Common myeloid progenitor, CD34-positive (primary cell): ENCODE measurements at regions not wholly inside any gene's neighbourhood (a gene's known extent, or its start where the extent isn't known, plus 50 kb on each side); places are given as distances from the start of the nearest gene placed in this dataset.
A peak's percentile ranks its signal among the peaks of the same experiment; 100 is the strongest.

Experiments
- CTCF ChIA-PET: fragments of 350-600 bp; sonication (Branson Sonifier 250); formaldehyde crosslinking; loops from one replicate; lab custom pipeline; 2021; ENCODE audit warnings: antibody characterized with exemption; lab: Charles Lee
- POLR2A ChIA-PET: fragments of 350-600 bp; sonication (Branson Sonifier 250); formaldehyde crosslinking; loops from one replicate; lab custom pipeline; 2021; ENCODE audit warnings: antibody characterized with exemption; lab: Charles Lee
- DNase-seq, 3 donors: peaks; one replicate each; pipeline versions ENCODE4 v3.0.0 to v3.0.0-alpha.2; 2013
- H3K27ac ChIP-seq, 2 experiments: 1 replicate in 1 of 2; 2 replicates in 1 of 2; pipeline ENCODE4 v1.7.0; 2013; ENCODE audit warnings: inconsistent platforms in 2 of 2, low read length in 2 of 2, mild to moderate bottlenecking in 2 of 2, low read depth in 1 of 2, moderate library complexity in 1 of 2; ENCODE audit not compliant: severe bottlenecking in 2 of 2, insufficient read depth in 1 of 2, poor library complexity in 1 of 2
- H3K27me3 ChIP-seq, 5 experiments: replicated peaks in 2 of 5; 1 replicate in 3 of 5; 2 replicates in 2 of 5; pipeline versions ENCODE4 v1.6.1 to v1.7.0; 2013; ENCODE audit warnings: low read length in 4 of 5, mild to moderate bottlenecking in 2 of 5, moderate library complexity in 2 of 5, inconsistent platforms in 1 of 5; ENCODE audit not compliant: insufficient read depth in 5 of 5, control insufficient read depth in 4 of 5
- H3K36me3 ChIP-seq, 4 experiments: 1 replicate in 2 of 4; 2 replicates in 2 of 4; pipeline versions ENCODE4 v1.6.1 to v1.7.0; 2013; ENCODE audit warnings: low read length in 3 of 4, control low read depth in 1 of 4, mild to moderate bottlenecking in 1 of 4; ENCODE audit not compliant: control insufficient read depth in 4 of 4, insufficient read depth in 4 of 4
- H3K4me1 ChIP-seq, 4 experiments: 1 replicate in 3 of 4; 2 replicates in 1 of 4; pipeline versions ENCODE4 v1.6.1 to v1.7.1; 2013; ENCODE audit warnings: low read length in 3 of 4, mild to moderate bottlenecking in 3 of 4, control low read depth in 1 of 4, inconsistent platforms in 1 of 4, moderate library complexity in 1 of 4; ENCODE audit not compliant: control insufficient read depth in 4 of 4, insufficient read depth in 4 of 4; ENCODE audit errors: control extremely low read depth in 1 of 4
- H3K4me3 ChIP-seq, 7 experiments: 1 replicate in 4 of 7; 2 replicates in 3 of 7; pipeline versions ENCODE4 v1.5.1 to v1.7.0; 2013; ENCODE audit warnings: mild to moderate bottlenecking in 7 of 7, low read length in 6 of 7, moderate library complexity in 6 of 7, inconsistent platforms in 2 of 7, low read depth in 2 of 7, control low read depth in 1 of 7; ENCODE audit not compliant: insufficient read depth in 4 of 7, control insufficient read depth in 1 of 7; ENCODE audit errors: extremely low read depth in 1 of 7
- H3K9me3 ChIP-seq, 5 experiments: 1 replicate in 4 of 5; 2 replicates in 1 of 5; pipeline versions ENCODE4 v1.6.1 to v1.7.1; 2013; ENCODE audit warnings: low read length in 4 of 5, mild to moderate bottlenecking in 2 of 5, inconsistent platforms in 1 of 5, low read depth in 1 of 5, moderate library complexity in 1 of 5; ENCODE audit not compliant: control insufficient read depth in 4 of 5, insufficient read depth in 2 of 5; ENCODE audit errors: control extremely low read depth in 1 of 5
- WGBS: methylation state at CpG from one replicate; pipeline ENCODE4 v1.1.5; 2013; ENCODE audit not compliant: insufficient coverage; 5-methylcytosine and 5-hydroxymethylcytosine counted together

DNA sequence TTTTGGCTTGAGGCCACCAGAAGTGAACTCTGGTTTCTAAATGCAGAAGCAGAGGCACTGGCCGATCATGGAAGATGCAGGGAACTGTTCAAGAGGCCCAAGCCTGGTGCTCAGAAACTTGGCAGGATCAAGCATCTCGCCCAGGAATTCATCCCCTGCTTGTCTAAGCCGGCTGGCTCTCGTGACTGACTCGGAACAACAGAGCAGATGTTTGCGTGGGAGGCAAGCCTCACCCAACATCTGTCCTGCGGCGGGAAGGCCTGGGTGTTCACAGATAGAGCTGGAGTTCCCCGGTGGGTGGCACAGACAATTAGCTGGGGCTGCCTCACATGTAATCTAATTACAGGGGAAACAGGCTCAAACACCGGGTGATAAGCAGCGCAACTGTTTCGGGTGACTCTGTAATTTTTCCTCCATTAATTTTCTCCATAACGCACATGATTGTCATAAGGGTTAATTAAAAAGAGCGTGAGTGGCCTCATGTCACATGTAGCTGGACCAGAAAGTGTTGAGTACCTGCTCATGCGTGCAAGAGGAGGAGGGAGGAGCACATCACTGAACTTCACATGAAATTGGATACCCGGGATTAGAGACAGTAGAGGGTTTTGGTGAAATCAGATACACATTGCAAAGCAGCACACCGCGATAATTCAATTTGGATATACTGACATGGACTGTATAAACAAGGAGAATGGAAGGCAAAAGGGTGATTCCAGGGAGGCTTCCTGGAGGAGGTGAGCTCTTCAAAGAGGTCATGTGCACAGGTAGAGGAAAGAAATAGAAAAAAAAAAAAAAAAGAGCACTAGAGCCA is 180.0 kb downstream of the ETS2 start:
- ChIA-PET POLR2A (interaction anchor here (0.6 to 2.2 kb wide), 8 partner anchors 19 to 510 kb away, joined by 3 to 8 read pairs (median 4); partner anchors contain the start of gene ETS2), CTCF (interaction anchor here (0.8 to 2.3 kb wide), 7 partner anchors 8 to 132 kb away, joined by 3 to 8 read pairs (median 4); no protein-coding TSS in a partner anchor)
- Histone ChIP-seq H3K36me3 (no peaks in the 10 kb centered on the region), H3K27me3 (no peaks in the 10 kb centered on the region), H3K4me3 (peak overlapping the region in 1 of 7 experiments; percentile 37), H3K4me1 (peaks cover 38 to 97% (median 97%) of the 10 kb centered on the region in 4 experiments), H3K9me3 (no peaks in the 10 kb centered on the region), H3K27ac (peak overlapping the region; percentile 98 to 99)
- peak; percentile 98 to 100 (median 100) for DNase-seq
- WGBS = 0% methylated on average over 14 of the region's 18 CpGs

DNA sequence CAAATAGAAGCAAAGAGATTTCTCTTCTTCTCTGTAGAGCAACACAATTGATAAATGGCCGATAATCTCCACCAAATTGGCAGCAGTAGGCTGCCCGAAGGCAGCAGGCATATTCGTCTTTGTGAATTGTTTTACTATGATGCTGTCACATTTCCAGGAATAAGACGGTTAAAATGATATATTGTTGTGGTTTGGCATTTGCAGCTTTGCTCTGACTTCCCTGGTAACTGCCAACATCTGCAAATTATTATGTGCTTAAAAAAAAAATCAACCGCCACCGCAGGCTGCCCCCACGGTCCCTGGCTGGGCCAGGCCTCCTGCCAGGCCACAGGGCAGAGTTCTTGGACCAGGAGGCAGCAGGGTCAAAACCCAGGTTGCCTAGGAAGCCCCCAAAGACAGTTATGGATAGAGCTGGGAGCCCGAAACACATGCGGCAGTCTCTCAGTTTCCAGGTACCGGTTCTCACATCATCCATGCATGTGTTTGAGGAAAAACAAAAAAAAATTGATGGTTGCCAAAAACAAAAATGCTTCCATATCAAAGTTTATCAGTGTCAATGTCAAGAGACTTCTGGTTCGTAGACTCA is 179.3 kb downstream of the ETS2 start:
- peaks cover 38 to 97% (median 97%) of the 10 kb centered on the region in 4 experiments for H3K4me1 ChIP-seq
- CTCF ChIA-PET = interaction anchor here (0.6 to 2.3 kb wide), 9 partner anchors 9 to 167 kb away, joined by 3 to 8 read pairs (median 3); no protein-coding TSS in a partner anchor
- POLR2A ChIA-PET = interaction anchor here (0.6 to 2.2 kb wide), 9 partner anchors 20 to 509 kb away, joined by 3 to 8 read pairs (median 4); partner anchors contain the start of gene ETS2

DNA sequence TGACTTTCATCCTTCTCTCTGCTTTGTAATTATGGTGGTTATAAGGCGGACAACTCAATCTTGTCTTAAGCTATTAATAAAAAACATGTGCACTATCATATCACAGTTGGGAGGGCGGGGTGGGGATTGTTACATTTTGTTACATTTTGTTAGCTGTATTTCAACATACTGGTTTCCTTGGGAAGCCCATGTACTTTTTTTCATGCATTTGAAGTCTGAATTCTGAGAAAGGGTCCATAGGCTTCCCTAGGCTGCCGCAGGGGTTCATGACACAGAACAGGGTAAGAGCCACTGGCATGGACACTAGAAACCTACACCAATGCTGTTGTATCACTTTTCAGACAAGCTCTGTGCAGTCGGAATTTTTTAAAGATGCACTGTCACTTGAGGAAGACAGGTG is 178.8 kb downstream of the ETS2 start:
- Histone ChIP-seq H3K4me1 (peaks cover 38 to 97% (median 97%) of the 10 kb centered on the region in 4 experiments), H3K36me3 (no peaks in the 10 kb centered on the region), H3K4me3 (peak overlapping the region in 2 of 7 experiments; percentile 42 to 45), H3K27me3 (no peaks in the 10 kb centered on the region), H3K9me3 (no peaks in the 10 kb centered on the region), H3K27ac (peak overlapping the region; percentile 98 to 99)
- 0% methylated on average over 2 of the region's 4 CpGs for WGBS
- ChIA-PET CTCF (interaction anchor here (0.6 to 2.3 kb wide), 7 partner anchors 10 to 166 kb away, joined by 3 to 8 read pairs (median 3); no protein-coding TSS in a partner anchor), POLR2A (interaction anchor here (0.7 to 2.2 kb wide), 5 partner anchors 20 to 131 kb away, joined by 3 to 8 read pairs (median 5); no protein-coding TSS in a partner anchor)
- DNase-seq = peak in 1 of 3 donors; percentile 69

More for the DNA sequence above, 179.3 kb downstream of the ETS2 start:
- H3K36me3 ChIP-seq = no peaks in the 10 kb centered on the region
- no peaks in the 10 kb centered on the region for H3K27me3 ChIP-seq
- 0% methylated on average over 10 of the region's 11 CpGs for WGBS
- H3K27ac ChIP-seq = peak overlapping the region; percentile 98 to 99
- H3K4me3 ChIP-seq = peak overlapping the region in 2 of 7 experiments; percentile 42 to 45
- no peaks in the 10 kb centered on the region for H3K9me3 ChIP-seq
- peak; percentile 91 to 98 (median 97) for DNase-seq

DNA sequence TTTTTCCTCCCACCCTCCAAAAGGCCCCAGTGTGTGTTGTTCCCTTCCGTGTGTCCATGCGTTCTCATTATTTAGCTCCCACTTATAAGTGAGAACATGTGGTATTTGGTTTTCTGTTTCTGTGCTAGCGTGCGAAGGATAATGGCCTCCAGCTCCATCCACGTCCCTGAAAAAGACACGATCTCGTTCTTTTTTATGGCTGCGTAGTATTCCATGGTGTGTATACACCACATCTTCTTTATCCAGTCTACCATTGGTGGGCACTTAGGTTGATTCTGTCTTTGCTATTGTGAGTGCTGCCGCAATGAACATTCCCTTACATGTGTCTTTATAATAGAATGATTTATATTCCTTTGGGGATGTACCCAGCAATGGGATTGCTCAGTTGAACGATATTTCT is 177.8 kb downstream of the ETS2 start:
- Histone ChIP-seq H3K9me3 (no peaks in the 10 kb centered on the region), H3K4me1 (peaks cover 35 to 96% (median 93%) of the 10 kb centered on the region in 4 experiments), H3K27me3 (no peaks in the 10 kb centered on the region), H3K4me3 (no peak overlapping the region), H3K27ac (peak overlapping the region; percentile 98 to 99), H3K36me3 (no peaks in the 10 kb centered on the region)
- ChIA-PET CTCF (interaction anchor here (0.6 to 1.0 kb wide), 2 partner anchors 27 to 112 kb away, joined by 3 read pairs; no protein-coding TSS in a partner anchor), POLR2A (no interaction called here)
- no peak for DNase-seq
- 88% methylated on average over 8 of the region's 10 CpGs for WGBS

DNA sequence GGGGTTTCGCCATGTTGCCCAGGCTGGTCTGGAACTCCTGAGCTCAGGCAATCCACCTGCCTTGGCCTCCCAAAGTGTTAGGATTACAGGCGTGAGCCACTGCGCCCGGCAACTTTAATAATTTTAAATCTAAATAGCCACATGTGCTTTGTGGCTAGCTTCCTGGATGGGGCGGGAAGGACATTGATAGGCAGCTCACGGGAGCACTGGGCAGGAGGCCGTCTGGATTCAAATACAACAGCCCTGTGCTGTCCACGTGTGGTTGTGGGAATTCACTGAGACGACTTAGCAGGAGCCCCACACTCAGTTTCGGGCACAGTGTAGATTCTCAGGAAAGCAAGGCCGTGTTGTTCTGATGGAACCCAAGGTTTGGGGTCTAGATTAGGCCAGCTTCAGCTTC is 177.1 kb downstream of the ETS2 start:
- DNase-seq = no peak
- Histone ChIP-seq H3K36me3 (no peaks in the 10 kb centered on the region), H3K27ac (peak overlapping the region; percentile 98 to 99), H3K27me3 (no peaks in the 10 kb centered on the region), H3K9me3 (no peaks in the 10 kb centered on the region), H3K4me1 (peaks cover 29 to 92% (median 86%) of the 10 kb centered on the region in 4 experiments), H3K4me3 (no peak overlapping the region)
- POLR2A ChIA-PET = interaction anchor here (0.7 kb wide), 1 partner anchor 9 kb away, joined by 5 read pairs; no protein-coding TSS in a partner anchor
- CTCF ChIA-PET = interaction anchor here (1.0 kb wide), 1 partner anchor 26 kb away, joined by 3 read pairs; no protein-coding TSS in a partner anchor
- WGBS = 95% methylated on average over 8 of the region's 11 CpGs

DNA sequence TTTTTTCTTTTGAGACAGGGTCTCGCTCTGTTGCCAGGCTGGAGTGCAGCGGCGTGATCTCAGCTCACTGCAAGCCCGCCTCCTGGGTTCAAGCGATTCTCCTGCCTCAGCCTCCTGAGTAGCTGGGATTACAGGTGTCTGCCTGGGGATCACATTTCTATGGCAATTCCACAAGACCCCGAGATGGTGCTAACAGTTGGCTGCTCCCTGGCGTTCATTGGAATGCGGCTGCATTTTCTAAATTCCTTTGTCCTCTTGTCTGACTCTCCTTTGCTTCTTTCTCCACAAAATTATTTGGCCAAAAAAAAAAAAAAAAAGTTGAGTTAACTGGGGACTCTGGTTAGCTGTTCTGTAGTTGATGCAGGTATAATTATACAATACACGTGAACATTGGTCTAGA is 176.4 kb downstream of the ETS2 start:
- CTCF ChIA-PET = no interaction called here

More for the DNA sequence above, 176.4 kb downstream of the ETS2 start:
- WGBS = no CpG with 5 or more reads among the region's 9 CpGs
- H3K27ac ChIP-seq = peak overlapping the region in 1 of 2 experiments; percentile 98
- no peaks in the 10 kb centered on the region for H3K36me3 ChIP-seq
- no peak for DNase-seq
- POLR2A ChIA-PET = interaction anchor here (0.6 to 0.7 kb wide), 2 partner anchors 8 to 231 kb away, joined by 3 to 5 read pairs; no protein-coding TSS in a partner anchor
- no peaks in the 10 kb centered on the region for H3K27me3 ChIP-seq
- H3K9me3 ChIP-seq = no peaks in the 10 kb centered on the region
- H3K4me3 ChIP-seq = no peak overlapping the region
- peaks cover 23 to 85% (median 79%) of the 10 kb centered on the region in 4 experiments for H3K4me1 ChIP-seq
